Right atrium auricular region (tissue), 2 donors: ENCODE measurements at regions not wholly inside any gene's neighbourhood (a gene's known extent, or its start where the extent isn't known, plus 50 kb on each side); places are given as distances from the start of the nearest gene placed in this dataset.

Experiments
- DNase-seq: peaks from one replicate; pipeline ENCODE4 v3.0.0-alpha.2; 2019; ENCODE audit warnings: low spot score
- H3K27ac ChIP-seq, 2 donors: fragments of 200-600 bp; sonication (generic); 1 replicate in 1 of 2; 2 replicates in 1 of 2; pipeline ENCODE4 v1.5.1; 2016 to 2019
- H3K27me3 ChIP-seq, 2 donors: fragments of 200-600 bp; sonication (generic); one replicate each; pipeline versions ENCODE4 v1.5.1 to v1.6.0; 2017 to 2019
- H3K36me3 ChIP-seq: fragments of 200-600 bp; sonication (generic); one replicate; pipeline ENCODE4 v1.5.1; 2016
- H3K4me1 ChIP-seq, 2 donors: fragments of 200-600 bp; sonication (generic); one replicate each; pipeline versions ENCODE4 v1.5.1 to v1.6.0; 2017 to 2019
- H3K4me3 ChIP-seq, 2 donors: fragments of 200-600 bp; sonication (generic); 1 replicate in 1 of 2; 2 replicates in 1 of 2; pipeline ENCODE4 v1.5.1; 2017 to 2019; ENCODE audit warnings: mild to moderate bottlenecking in 1 of 2, moderate library complexity in 1 of 2
- H3K9me3 ChIP-seq, 2 donors: fragments of 200-600 bp; sonication (generic); one replicate each; pipeline ENCODE4 v1.5.1; 2019
- TF ChIP-seq, protein P1 (sequence below), 2 donors: fragments of 200-600 bp; sonication (generic); IDR thresholded peaks; one replicate each; pipeline ENCODE4 v1.5.1; 2019; ENCODE audit warnings: antibody characterized with exemption in 2 of 2

DNA sequence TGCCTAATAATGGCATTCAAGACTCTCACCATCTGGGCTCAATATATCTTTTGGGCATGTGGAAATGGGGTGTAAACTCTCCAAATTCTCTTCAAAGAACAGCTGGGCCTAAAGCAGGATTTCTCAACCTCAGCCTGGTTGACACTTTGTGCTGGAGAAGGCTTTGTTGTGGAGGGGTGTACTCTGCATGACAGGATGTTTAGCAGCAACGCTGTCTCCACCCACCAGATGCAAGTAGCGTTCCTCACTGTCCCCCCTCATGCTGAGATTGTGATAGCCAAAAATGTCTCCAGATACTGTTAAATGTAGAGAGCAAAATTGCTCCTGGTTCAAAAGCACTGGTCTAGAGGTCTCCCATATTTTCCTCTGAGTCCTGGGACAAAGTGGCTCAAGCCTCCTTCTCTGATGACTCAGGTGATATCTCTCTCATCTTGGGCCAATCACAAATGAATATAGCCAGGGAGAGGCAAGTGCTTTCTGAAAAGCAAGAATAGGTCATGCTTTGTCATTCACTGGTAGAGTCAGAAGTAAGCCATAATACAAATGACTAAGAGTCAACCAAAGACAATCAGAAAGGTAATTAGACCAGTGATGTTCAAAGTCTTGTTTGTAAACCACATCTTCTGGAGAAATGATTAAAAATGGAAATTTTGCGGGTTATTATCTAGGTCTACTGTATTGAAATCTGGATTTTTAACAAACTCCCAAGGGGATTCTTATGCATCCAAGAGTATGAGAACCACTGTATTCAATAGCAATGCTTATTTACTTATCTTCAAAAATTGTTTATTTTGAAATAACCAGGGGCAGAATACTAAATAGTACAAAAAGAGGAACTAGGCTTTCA is 330.8 kb downstream of the PTEN start:
- Histone ChIP-seq H3K36me3 (no peaks in the 10 kb centered on the region), H3K27ac (no peak overlapping the region), H3K9me3 (no peaks in the 10 kb centered on the region), H3K27me3 (no peaks in the 10 kb centered on the region), H3K4me3 (no peak overlapping the region), H3K4me1 (peaks cover 0 to 11% of the 10 kb centered on the region in 2 donors)
- DNase-seq = no peak
- TF ChIP-seq, protein P1, sequence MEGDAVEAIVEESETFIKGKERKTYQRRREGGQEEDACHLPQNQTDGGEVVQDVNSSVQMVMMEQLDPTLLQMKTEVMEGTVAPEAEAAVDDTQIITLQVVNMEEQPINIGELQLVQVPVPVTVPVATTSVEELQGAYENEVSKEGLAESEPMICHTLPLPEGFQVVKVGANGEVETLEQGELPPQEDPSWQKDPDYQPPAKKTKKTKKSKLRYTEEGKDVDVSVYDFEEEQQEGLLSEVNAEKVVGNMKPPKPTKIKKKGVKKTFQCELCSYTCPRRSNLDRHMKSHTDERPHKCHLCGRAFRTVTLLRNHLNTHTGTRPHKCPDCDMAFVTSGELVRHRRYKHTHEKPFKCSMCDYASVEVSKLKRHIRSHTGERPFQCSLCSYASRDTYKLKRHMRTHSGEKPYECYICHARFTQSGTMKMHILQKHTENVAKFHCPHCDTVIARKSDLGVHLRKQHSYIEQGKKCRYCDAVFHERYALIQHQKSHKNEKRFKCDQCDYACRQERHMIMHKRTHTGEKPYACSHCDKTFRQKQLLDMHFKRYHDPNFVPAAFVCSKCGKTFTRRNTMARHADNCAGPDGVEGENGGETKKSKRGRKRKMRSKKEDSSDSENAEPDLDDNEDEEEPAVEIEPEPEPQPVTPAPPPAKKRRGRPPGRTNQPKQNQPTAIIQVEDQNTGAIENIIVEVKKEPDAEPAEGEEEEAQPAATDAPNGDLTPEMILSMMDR (IDR thresholded peaks at IDR 0.05) = no peak

DNA sequence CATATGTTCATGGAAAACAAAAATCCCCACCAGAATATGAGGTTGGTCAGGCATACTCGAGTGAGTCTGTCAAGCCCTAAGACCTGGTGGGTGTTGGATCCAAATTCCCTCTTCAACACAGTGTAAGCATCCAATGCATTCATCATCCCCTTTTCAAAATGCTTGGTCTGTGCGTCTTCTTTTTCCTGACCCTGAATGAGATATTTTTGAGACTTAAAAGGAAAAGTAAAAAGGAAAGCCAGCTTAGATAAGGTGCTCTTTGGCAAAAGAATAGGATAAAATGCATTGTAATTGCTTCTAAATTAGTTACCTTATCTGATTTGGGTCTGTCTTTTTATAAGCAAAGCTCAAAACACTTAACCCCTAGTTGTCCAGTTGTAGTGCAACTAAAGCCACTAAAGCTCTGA is 331.5 kb downstream of the PTEN start:
- Histone ChIP-seq H3K9me3 (no peaks in the 10 kb centered on the region), H3K27ac (no peak overlapping the region), H3K36me3 (no peaks in the 10 kb centered on the region), H3K4me1 (peaks cover 0 to 11% of the 10 kb centered on the region in 2 donors), H3K4me3 (no peak overlapping the region), H3K27me3 (no peaks in the 10 kb centered on the region)
- TF ChIP-seq, protein P1 (IDR thresholded peaks at IDR 0.05) = no peak
- no peak for DNase-seq

DNA sequence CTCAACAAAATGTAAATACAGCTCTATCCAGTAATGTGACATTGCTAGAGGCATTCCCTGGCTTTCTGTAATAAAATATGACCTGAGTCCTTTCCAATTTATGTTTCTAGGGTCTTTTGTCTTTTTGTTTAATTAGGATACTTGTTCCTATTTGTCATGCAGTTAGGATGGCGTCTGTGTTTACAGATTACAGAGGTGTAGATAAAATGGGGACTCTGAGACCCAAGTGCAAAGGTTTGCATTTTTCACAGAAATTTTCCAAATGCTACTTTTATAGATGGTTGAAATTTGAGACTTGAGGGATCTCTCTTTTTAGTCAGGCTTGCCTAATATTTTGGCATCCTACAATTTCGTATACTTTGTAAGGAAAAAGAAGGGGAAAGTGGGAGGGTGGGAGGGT is 332.4 kb downstream of the PTEN start:
- Histone ChIP-seq H3K4me1 (peaks cover 0 to 11% of the 10 kb centered on the region in 2 donors), H3K27ac (no peak overlapping the region)

DNA sequence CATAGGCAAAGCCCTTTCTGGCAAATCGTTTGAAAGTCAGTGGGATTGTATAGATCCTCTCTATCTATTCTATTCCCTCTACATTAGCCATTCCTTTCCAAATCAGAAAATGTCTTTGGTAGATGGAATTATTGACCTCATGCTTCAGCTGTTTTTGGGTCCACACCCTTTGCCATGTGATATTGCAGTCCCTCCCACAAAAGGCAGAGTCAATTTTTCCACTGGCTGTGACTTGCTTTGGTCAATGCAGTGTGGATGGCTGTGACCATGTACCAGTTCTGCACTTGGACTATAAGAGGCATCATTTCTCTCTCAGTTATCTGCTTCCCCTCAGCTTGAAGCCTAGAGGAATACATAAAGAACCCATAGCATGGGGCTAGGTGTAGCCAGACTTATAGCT is 332.9 kb downstream of the PTEN start:
- Histone ChIP-seq H3K27ac (no peak overlapping the region), H3K4me3 (no peak overlapping the region), H3K4me1 (peaks cover 0 to 11% of the 10 kb centered on the region in 2 donors), H3K36me3 (no peaks in the 10 kb centered on the region), H3K9me3 (no peaks in the 10 kb centered on the region), H3K27me3 (no peaks in the 10 kb centered on the region)
- DNase-seq = no peak
- TF ChIP-seq, protein P1 (IDR thresholded peaks at IDR 0.05) = no peak

More for the DNA sequence above, 332.4 kb downstream of the PTEN start:
- Histone ChIP-seq H3K36me3 (no peaks in the 10 kb centered on the region), H3K27me3 (no peaks in the 10 kb centered on the region), H3K4me3 (no peak overlapping the region), H3K9me3 (no peaks in the 10 kb centered on the region)
- TF ChIP-seq, protein P1 (IDR thresholded peaks at IDR 0.05) = no peak
- no peak for DNase-seq

DNA sequence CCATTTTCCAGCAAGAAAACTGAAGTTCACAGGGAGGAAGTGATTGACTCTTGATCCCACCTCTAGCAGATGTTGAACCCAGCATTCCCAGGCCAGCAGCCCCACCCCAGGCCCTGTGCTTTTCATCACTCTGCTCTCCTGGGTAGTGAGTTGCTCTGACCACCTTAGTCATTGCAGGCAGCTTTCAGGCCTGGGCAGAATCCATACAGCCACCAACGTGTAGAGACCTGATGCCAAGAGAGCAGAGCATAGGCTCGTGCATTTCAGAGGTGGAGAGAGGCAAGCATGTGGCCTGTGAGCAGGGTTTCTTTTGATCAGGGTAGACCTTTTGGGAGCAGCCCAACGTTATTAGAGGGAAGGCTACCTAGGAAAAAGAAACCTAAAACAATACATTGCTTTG is 334.6 kb downstream of the PTEN start:
- Histone ChIP-seq H3K36me3 (no peaks in the 10 kb centered on the region), H3K4me1 (peaks cover 0 to 11% of the 10 kb centered on the region in 2 donors), H3K27me3 (no peaks in the 10 kb centered on the region), H3K27ac (no peak overlapping the region), H3K4me3 (no peak overlapping the region), H3K9me3 (no peaks in the 10 kb centered on the region)
- no peak for DNase-seq
- TF ChIP-seq, protein P1 (IDR thresholded peaks at IDR 0.05) = no peak
